ENCODE measurements at regions not wholly inside any gene's neighbourhood (a gene's known extent, or its start where the extent isn't known, plus 50 kb on each side); places are given as distances from the start of the nearest gene placed in this dataset.

GRCh38 chr7:13333371-13333770 lies 645.9 kb downstream of the ARL4A start:
- TF ChIP-seq SNAI2 (CRISPR knock-in tag; IDR thresholded peaks at IDR 0.05) (no peak), ZNF565 (CRISPR knock-in tag; conservative IDR thresholded peaks at IDR 0.05; ENCODE audit: low read depth) (no peak), CSRNP3 (CRISPR knock-in tag; IDR thresholded peaks at IDR 0.05) (no peak), PATZ1 (CRISPR knock-in tag; IDR thresholded peaks at IDR 0.05; ENCODE audit: borderline replicate concordance) (no peak), ZC3H10 (CRISPR knock-in tag; IDR thresholded peaks at IDR 0.05) (no peak), ZFP30 (CRISPR knock-in tag; IDR thresholded peaks at IDR 0.05) (no peak), ARNTL (CRISPR knock-in tag; IDR thresholded peaks at IDR 0.05; ENCODE audit: borderline replicate concordance, low read depth) (no peak), TOX (CRISPR knock-in tag; IDR thresholded peaks at IDR 0.05; ENCODE audit: borderline replicate concordance) (no peak)
- ATAC-seq, result peak; percentile 37; the same call in 1 of the 3 replicates

- TF ChIP-seq ZNF70 (CRISPR knock-in tag; IDR thresholded peaks at IDR 0.05) (no peak), PPARA (CRISPR knock-in tag; IDR thresholded peaks at IDR 0.05; ENCODE audit: borderline replicate concordance) (no peak), TOX (CRISPR knock-in tag; IDR thresholded peaks at IDR 0.05; ENCODE audit: borderline replicate concordance) (no peak), TSHZ2 (CRISPR knock-in tag; IDR thresholded peaks at IDR 0.05) (no peak), ESRRG (CRISPR knock-in tag; IDR thresholded peaks at IDR 0.05) (no peak)
- no peak for ATAC-seq
These were observed 648.8 kb downstream of the ARL4A start for GRCh38 chr7:13336227-13336626.

GRCh38 chr7:13352677-13353076 lies 636.8 kb downstream of the ETV1 start:
- TF ChIP-seq ESRRG (CRISPR knock-in tag; IDR thresholded peaks at IDR 0.05) (no peak), CSDC2 (CRISPR knock-in tag; IDR thresholded peaks at IDR 0.05) (no peak), CREB5 (CRISPR knock-in tag; IDR thresholded peaks at IDR 0.05; ENCODE audit: low read depth) (no peak), GLIS3 (CRISPR knock-in tag; IDR thresholded peaks at IDR 0.05) (no peak), ARNTL (CRISPR knock-in tag; IDR thresholded peaks at IDR 0.05; ENCODE audit: borderline replicate concordance, low read depth) (no peak), PPARA (CRISPR knock-in tag; IDR thresholded peaks at IDR 0.05; ENCODE audit: borderline replicate concordance) (no peak), ISL1 (CRISPR knock-in tag; IDR thresholded peaks at IDR 0.05) (no peak), TSHZ2 (CRISPR knock-in tag; IDR thresholded peaks at IDR 0.05) (no peak), ZFP30 (CRISPR knock-in tag; IDR thresholded peaks at IDR 0.05) (no peak), PATZ1 (CRISPR knock-in tag; IDR thresholded peaks at IDR 0.05; ENCODE audit: borderline replicate concordance) (no peak), ZNF70 (CRISPR knock-in tag; IDR thresholded peaks at IDR 0.05) (no peak), ZNF565 (CRISPR knock-in tag; conservative IDR thresholded peaks at IDR 0.05; ENCODE audit: low read depth) (no peak), ZNF8 (CRISPR knock-in tag; IDR thresholded peaks at IDR 0.05) (no peak), RARB (CRISPR knock-in tag; IDR thresholded peaks at IDR 0.05) (no peak), TOX (CRISPR knock-in tag; IDR thresholded peaks at IDR 0.05; ENCODE audit: borderline replicate concordance) (no peak), OSR1 (CRISPR knock-in tag; IDR thresholded peaks at IDR 0.05) (no peak), ZFP3 (CRISPR knock-in tag; IDR thresholded peaks at IDR 0.05) (no peak), BACH2 (CRISPR knock-in tag; IDR thresholded peaks at IDR 0.05; ENCODE audit: borderline replicate concordance) (no peak), SNAI2 (CRISPR knock-in tag; IDR thresholded peaks at IDR 0.05) (no peak), POU6F1 (CRISPR knock-in tag; IDR thresholded peaks at IDR 0.05; ENCODE audit: borderline replicate concordance, low read depth) (no peak)
- ATAC-seq, result no peak

Measured in SK-N-SH treated with all-trans-retinoic acid at 6 μM for 48 hours (cell line).